Stomach (tissue), 8 donors: ENCODE measurements at regions not wholly inside any gene's neighbourhood (a gene's known extent, or its start where the extent isn't known, plus 50 kb on each side); places are given as distances from the start of the nearest gene placed in this dataset.

Experiments
- DNase-seq, 2 donors: peaks; one replicate each; pipeline versions ENCODE4 v3.0.0 to v3.0.0-alpha.2; 2013 to 2019
- H3K27ac ChIP-seq, 5 donors: fragments of 200-600 bp in 4 of 5; sonication (generic) in 4 of 5; one replicate each; pipeline ENCODE4 v1.5.1; 2013 to 2019; ENCODE audit warnings: mild to moderate bottlenecking in 1 of 5, moderate library complexity in 1 of 5
- H3K27me3 ChIP-seq, 3 donors: fragments of 200-600 bp; sonication (generic); one replicate each; pipeline ENCODE4 v1.5.1; 2017 to 2019; ENCODE audit warnings: mixed run types in 1 of 3
- H3K36me3 ChIP-seq, 4 donors: fragments of 200-600 bp; sonication (generic); 1 replicate in 3 of 4; 2 replicates in 1 of 4; pipeline ENCODE4 v1.5.1; 2016 to 2019
- H3K4me1 ChIP-seq, 4 donors: fragments of 200-600 bp; sonication (generic); one replicate each; pipeline ENCODE4 v1.5.1; 2016 to 2019
- H3K4me3 ChIP-seq, 4 donors: fragments of 200-600 bp; sonication (generic) in 3 of 4; one replicate each; pipeline ENCODE4 v1.5.1; 2016 to 2019; ENCODE audit warnings: mild to moderate bottlenecking in 1 of 4
- H3K9me3 ChIP-seq, 4 donors: fragments of 200-600 bp; sonication (generic); one replicate each; pipeline ENCODE4 v1.5.1; 2016 to 2019
- CTCF ChIP-seq, 7 experiments: fragments of 450-650 bp in 4 of 7; fragments of 200-600 bp in 3 of 7; sonication (generic) in 3 of 7; IDR thresholded peaks; one replicate each; pipeline ENCODE4 v1.5.1; 2016 to 2019; ENCODE audit warnings: antibody characterized with exemption in 7 of 7, control low read depth in 2 of 7, mild to moderate bottlenecking in 1 of 7
- EP300 ChIP-seq: sonication (generic); formaldehyde crosslinking; IDR thresholded peaks from one replicate; pipeline ENCODE4 v1.6.1; 2017; ENCODE audit warnings: antibody characterized with exemption
- POLR2A ChIP-seq, 4 donors: fragments of 450-650 bp; IDR thresholded peaks; one replicate each; pipeline ENCODE4 v1.6.1; 2016; ENCODE audit warnings: antibody characterized with exemption in 4 of 4, control low read depth in 2 of 4, mild to moderate bottlenecking in 1 of 4, moderate library complexity in 1 of 4
- POLR2AphosphoS5 ChIP-seq, 3 donors: sonication (generic); formaldehyde crosslinking; IDR thresholded peaks; one replicate each; pipeline ENCODE4 v1.6.1; 2016; ENCODE audit warnings: antibody characterized with exemption in 3 of 3
- WGBS, 5 donors: extraction: QIAGEN DNeasy Blood & Tissue Kit in 3 of 5; methylation state at CpG; one replicate each; pipeline versions ENCODE4 v1.1.5 to v1.1.7; 2013 to 2018; 5-methylcytosine and 5-hydroxymethylcytosine counted together
- intact Hi-C: fragments of 100-400 bp; cut with DNase I; formaldehyde crosslinking; loops from one replicate; pipeline ENCODE4 v1.15.1; 2023; ENCODE audit warnings: low total_unique reads
- donor health status: healthy with polysubstance abuse.
- donor health status: Bipolar disorder and iron deficiency.
- donor health status: healthy.

GRCh38 chr15:47872208-47872607 is 154.9 kb downstream of the SEMA6D start:
- Histone ChIP-seq H3K4me3 (no peak overlapping the region), H3K27me3 (no peaks in the 10 kb centered on the region), H3K4me1 (peaks cover 0 to 4% (median 0%) of the 10 kb centered on the region in 4 donors), H3K27ac (no peak overlapping the region), H3K36me3 (no peaks in the 10 kb centered on the region), H3K9me3 (peaks cover 0 to 10% (median 0%) of the 10 kb centered on the region in 4 donors)
- intact Hi-C loops, result no loop called here
- no peak for DNase-seq
- TF ChIP-seq CTCF (IDR thresholded peaks at IDR 0.05), result no peak
- no peak for TF ChIP-seq EP300
- no peak for TF ChIP-seq POLR2AphosphoS5 (IDR thresholded peaks at IDR 0.05)
- TF ChIP-seq POLR2A (IDR thresholded peaks at IDR 0.05), result no peak

- TF ChIP-seq CTCF (IDR thresholded peaks at IDR 0.05) (no peak), POLR2A (IDR thresholded peaks at IDR 0.05) (no peak), EP300 (no peak), POLR2AphosphoS5 (IDR thresholded peaks at IDR 0.05) (no peak)
- H3K9me3 ChIP-seq, result peaks cover 0 to 6% (median 0%) of the 10 kb centered on the region in 4 donors
- no peak for DNase-seq
- H3K36me3 ChIP-seq, result no peaks in the 10 kb centered on the region
- peaks cover 0 to 4% (median 0%) of the 10 kb centered on the region in 4 donors for H3K4me1 ChIP-seq
- 48 to 59% (median 56%) methylated on average over 7 of the region's 7 CpGs for WGBS, 5 donors
- no peaks in the 10 kb centered on the region for H3K27me3 ChIP-seq
- no peak overlapping the region for H3K4me3 ChIP-seq
- intact Hi-C loops, result no loop called here
- no peak overlapping the region for H3K27ac ChIP-seq
Observed at GRCh38 chr15:47872869-47873432, 155.6 kb downstream of the SEMA6D start.

- Histone ChIP-seq H3K9me3 (no peaks in the 10 kb centered on the region), H3K4me3 (no peak overlapping the region), H3K27me3 (no peaks in the 10 kb centered on the region), H3K36me3 (no peaks in the 10 kb centered on the region), H3K4me1 (peaks cover 0 to 4% (median 0%) of the 10 kb centered on the region in 4 donors), H3K27ac (no peak overlapping the region)
- no peak for DNase-seq
- 75 to 81% (median 79%) methylated on average over 5 of the region's 5 CpGs for WGBS, 5 donors
- no peak for TF ChIP-seq CTCF (IDR thresholded peaks at IDR 0.05)
- no peak for TF ChIP-seq POLR2AphosphoS5 (IDR thresholded peaks at IDR 0.05)
- no peak for TF ChIP-seq POLR2A (IDR thresholded peaks at IDR 0.05)
- no peak for TF ChIP-seq EP300
- intact Hi-C loops, result no loop called here
Observed at GRCh38 chr15:47876986-47877385, 159.7 kb downstream of the SEMA6D start.

- WGBS, 5 donors, result 83 to 92% (median 88%) methylated on average over 5 of the region's 5 CpGs
- H3K27me3 ChIP-seq, result no peaks in the 10 kb centered on the region
- H3K27ac ChIP-seq, result no peak overlapping the region
- H3K4me1 ChIP-seq, result no peaks in the 10 kb centered on the region
- no peaks in the 10 kb centered on the region for H3K9me3 ChIP-seq
- TF ChIP-seq CTCF (IDR thresholded peaks at IDR 0.05) (no peak), POLR2AphosphoS5 (IDR thresholded peaks at IDR 0.05) (no peak), POLR2A (IDR thresholded peaks at IDR 0.05) (no peak), EP300 (no peak)
- no peak overlapping the region for H3K4me3 ChIP-seq
- no peaks in the 10 kb centered on the region for H3K36me3 ChIP-seq
- no peak for DNase-seq
- intact Hi-C loops, result no loop called here
Observed at GRCh38 chr15:47877836-47878235, 160.5 kb downstream of the SEMA6D start.
